PC-3 (cell line): ENCODE measurements at regions not wholly inside any gene's neighbourhood (a gene's known extent, or its start where the extent isn't known, plus 50 kb on each side); places are given as distances from the start of the nearest gene placed in this dataset.

Source experiments
- ATAC-seq: fragments of 200-7000 bp; cut with Tn5 transposase; 2 replicates; pipeline ENCODE4 v1.9.1; 2020; ENCODE audit warnings: mild to moderate bottlenecking, moderate library complexity
- BruUV-seq: library from RNA; stranded (reverse); fragments of 400-500 nt; replicated peaks from 2 replicates; lab custom pipeline; 2021; lab: Mats Ljungman, UMichigan
- CTCF ChIA-PET: fragments of 300-600 bp; sonication (Branson Sonifier 250); formaldehyde crosslinking; loops from one replicate; lab custom pipeline; 2022; ENCODE audit warnings: antibody characterized with exemption; lab: Charles Lee
- POLR2A ChIA-PET: fragments of 300-600 bp; sonication (Branson Sonifier 250); formaldehyde crosslinking; loops from one replicate; lab custom pipeline; 2022; ENCODE audit warnings: antibody characterized with exemption; ENCODE audit not compliant: unreplicated experiment; lab: Charles Lee
- DNase-seq: peaks from one replicate; pipeline ENCODE4 v3.0.0-alpha.2; 2015
- H2AFZ ChIP-seq: fragments of 300-600 bp; sonication (generic); 2 replicates; pipeline ENCODE4 v1.6.0; 2016; ENCODE audit warnings: antibody characterized with exemption, low read length
- H3F3A ChIP-seq: fragments of 300-600 bp; sonication (generic); one replicate; pipeline ENCODE4 v1.6.0; 2017; ENCODE audit warnings: antibody characterized with exemption, low read length, control low read depth, mild to moderate bottlenecking; ENCODE audit not compliant: unreplicated experiment
- H3K27ac ChIP-seq: fragments of 300-600 bp; sonication (generic); 2 replicates; pipeline ENCODE4 v1.5.1; 2016; ENCODE audit warnings: mild to moderate bottlenecking, low read length
- H3K27me3 ChIP-seq: fragments of 300-600 bp; sonication (generic); 2 replicates; pipeline ENCODE4 v1.6.1; 2016; ENCODE audit warnings: low read length, mixed read lengths
- H3K36me3 ChIP-seq: fragments of 300-600 bp; sonication (generic); 2 replicates; pipeline ENCODE4 v1.6.1; 2016; ENCODE audit warnings: low read depth, mixed run types, low read length, mixed read lengths
- H3K4me1 ChIP-seq: fragments of 300-600 bp; sonication (generic); 2 replicates; pipeline ENCODE4 v1.5.1; 2016; ENCODE audit warnings: low read length; ENCODE audit not compliant: insufficient read depth
- H3K4me2 ChIP-seq: fragments of 300-600 bp; sonication (generic); 2 replicates; pipeline ENCODE4 v1.6.0; 2016; ENCODE audit warnings: low read length
- H3K4me3 ChIP-seq: fragments of 300-600 bp; sonication (generic); 2 replicates; pipeline ENCODE4 v1.5.1; 2016; ENCODE audit warnings: mild to moderate bottlenecking, low read length, mixed read lengths
- H3K79me2 ChIP-seq: fragments of 300-600 bp; sonication (generic); 2 replicates; pipeline ENCODE4 v1.6.1; 2017; ENCODE audit warnings: low read length, mixed read lengths
- H3K9ac ChIP-seq: fragments of 300-600 bp; sonication (generic); 2 replicates; pipeline ENCODE4 v1.6.0; 2016; ENCODE audit warnings: mild to moderate bottlenecking, low read length
- H3K9me2 ChIP-seq: fragments of 300-600 bp; sonication (generic); replicated peaks from 2 replicates; pipeline ENCODE4 v1.6.1; 2016; ENCODE audit warnings: mixed run types, low read length, mixed read lengths
- H3K9me3 ChIP-seq: fragments of 300-600 bp; sonication (generic); 2 replicates; pipeline ENCODE4 v1.6.1; 2016; ENCODE audit warnings: low read length, mixed read lengths
- H4K20me1 ChIP-seq: fragments of 300-600 bp; sonication (generic); 2 replicates; pipeline ENCODE4 v1.6.1; 2016; ENCODE audit warnings: low read length, mixed read lengths
- EZH2 ChIP-seq: fragments of 300-600 bp; sonication (generic); IDR thresholded peaks from one replicate; pipeline ENCODE4 v1.6.1; 2017; ENCODE audit warnings: antibody characterized with exemption, mild to moderate bottlenecking, low read length; ENCODE audit not compliant: unreplicated experiment
- EZH2phosphoT487 ChIP-seq: fragments of 300-600 bp; sonication (generic); IDR thresholded peaks from 2 replicates; pipeline ENCODE4 v1.6.1; 2018; ENCODE audit warnings: mild to moderate bottlenecking, antibody characterized with exemption, low read length, borderline replicate concordance
- intact Hi-C: fragments of 100-400 bp; cut with micrococcal nuclease; formaldehyde crosslinking; loops from 2 replicates; pipeline ENCODE4 v1.9.0; 2023
- TF ChIP-seq, protein P1 (sequence below): fragments of 300-600 bp; sonication (generic); conservative IDR thresholded peaks from 2 replicates; pipeline ENCODE4 v1.5.1; 2017; ENCODE audit warnings: antibody characterized with exemption, low read depth, mild to moderate bottlenecking, low read length

DNA sequence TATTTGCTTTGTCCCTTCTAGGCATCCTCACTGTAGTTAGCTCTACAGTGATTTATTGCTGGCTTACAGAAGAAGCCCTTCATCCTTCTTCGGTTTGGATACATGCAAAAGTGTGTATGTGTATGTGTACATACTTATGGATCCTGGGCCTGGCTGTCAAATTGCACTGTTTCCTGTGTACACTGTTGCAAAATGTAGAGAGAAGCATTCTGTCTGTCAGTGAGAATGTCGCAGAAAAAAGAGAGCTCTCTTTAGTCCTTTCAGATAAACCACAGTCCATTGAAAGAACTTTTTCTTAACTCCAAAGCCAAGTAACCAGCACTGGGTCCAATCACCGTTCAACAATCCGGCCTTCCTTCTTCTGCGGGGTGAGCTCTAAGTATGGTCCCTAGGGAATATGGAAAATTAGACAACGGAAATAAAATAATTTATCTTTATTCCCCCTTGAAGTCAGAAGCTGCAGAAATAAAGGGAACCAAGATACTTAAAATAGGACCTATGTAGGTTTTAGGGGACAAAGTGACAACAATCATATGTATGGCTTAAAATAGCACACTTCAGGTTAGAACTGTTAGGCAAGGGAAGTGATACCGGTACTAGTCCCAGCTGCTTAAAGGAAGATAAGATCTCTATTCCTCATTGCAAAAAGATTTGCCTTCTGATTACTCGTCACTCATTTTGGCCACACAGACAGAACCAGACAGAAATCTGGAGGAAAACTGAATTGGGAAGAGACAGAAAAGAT is 107.0 kb downstream of the CD83 start:
- intact Hi-C loops, result no loop called here
- CTCF ChIA-PET, result no interaction called here
- H3K4me3 ChIP-seq, result no peak overlapping the region

DNA sequence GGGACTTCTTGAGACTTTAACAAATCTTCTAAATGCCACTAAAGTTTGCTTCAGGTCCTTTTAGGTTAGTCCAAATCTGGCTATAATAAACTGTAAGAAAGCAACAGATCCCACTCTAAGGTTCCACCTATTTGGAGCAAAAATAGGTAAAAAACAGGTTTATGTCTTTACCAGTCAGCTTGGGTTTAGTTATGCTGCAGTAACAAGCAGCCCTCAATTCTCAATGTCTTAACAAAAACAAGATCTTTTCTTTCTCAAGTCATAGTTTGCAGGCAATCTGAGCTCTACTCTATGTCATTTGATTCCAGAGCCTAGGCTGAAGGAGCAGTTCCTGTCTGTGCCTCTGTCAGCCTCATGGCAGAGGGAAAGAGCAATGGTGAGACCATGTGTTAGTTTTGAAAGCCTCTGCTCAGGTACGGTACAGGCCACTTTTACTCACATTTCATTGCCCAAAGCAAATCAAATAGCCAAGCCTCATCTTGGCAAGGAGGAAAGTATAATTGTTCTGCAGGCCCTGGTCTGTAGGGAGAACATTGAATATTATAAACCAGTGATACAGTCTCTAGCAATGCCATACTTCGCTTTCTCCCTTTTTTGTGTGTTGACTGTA is 108.6 kb downstream of the CD83 start:
- H3K4me3 ChIP-seq, result no peak overlapping the region
- H3K4me2 ChIP-seq, result no peak overlapping the region
- H3K9me2 ChIP-seq, result no peaks in the 10 kb centered on the region
- no peak overlapping the region for H2AFZ ChIP-seq
- POLR2A ChIA-PET, result no interaction called here
- no peaks in the 10 kb centered on the region for H3K4me1 ChIP-seq
- DNase-seq (no peak), ATAC-seq (no peak)
- no peaks in the 10 kb centered on the region for H3K27me3 ChIP-seq
- no peaks in the 10 kb centered on the region for H3K36me3 ChIP-seq
- no peaks in the 10 kb centered on the region for H4K20me1 ChIP-seq
- no peak overlapping the region for H3K27ac ChIP-seq
- H3K9me3 ChIP-seq, result no peaks in the 10 kb centered on the region
- H3F3A ChIP-seq, result no peaks in the 10 kb centered on the region
- H3K9ac ChIP-seq, result no peak overlapping the region
- intact Hi-C loops, result no loop called here
- H3K79me2 ChIP-seq, result no peaks in the 10 kb centered on the region
- TF ChIP-seq EZH2phosphoT487 (no peak), EZH2 (no peak)
- TF ChIP-seq, protein P1, sequence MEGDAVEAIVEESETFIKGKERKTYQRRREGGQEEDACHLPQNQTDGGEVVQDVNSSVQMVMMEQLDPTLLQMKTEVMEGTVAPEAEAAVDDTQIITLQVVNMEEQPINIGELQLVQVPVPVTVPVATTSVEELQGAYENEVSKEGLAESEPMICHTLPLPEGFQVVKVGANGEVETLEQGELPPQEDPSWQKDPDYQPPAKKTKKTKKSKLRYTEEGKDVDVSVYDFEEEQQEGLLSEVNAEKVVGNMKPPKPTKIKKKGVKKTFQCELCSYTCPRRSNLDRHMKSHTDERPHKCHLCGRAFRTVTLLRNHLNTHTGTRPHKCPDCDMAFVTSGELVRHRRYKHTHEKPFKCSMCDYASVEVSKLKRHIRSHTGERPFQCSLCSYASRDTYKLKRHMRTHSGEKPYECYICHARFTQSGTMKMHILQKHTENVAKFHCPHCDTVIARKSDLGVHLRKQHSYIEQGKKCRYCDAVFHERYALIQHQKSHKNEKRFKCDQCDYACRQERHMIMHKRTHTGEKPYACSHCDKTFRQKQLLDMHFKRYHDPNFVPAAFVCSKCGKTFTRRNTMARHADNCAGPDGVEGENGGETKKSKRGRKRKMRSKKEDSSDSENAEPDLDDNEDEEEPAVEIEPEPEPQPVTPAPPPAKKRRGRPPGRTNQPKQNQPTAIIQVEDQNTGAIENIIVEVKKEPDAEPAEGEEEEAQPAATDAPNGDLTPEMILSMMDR, result no peak
- CTCF ChIA-PET, result no interaction called here
- no TSS peak for BruUV-seq

More for the DNA sequence above, 107.0 kb downstream of the CD83 start:
- no peaks in the 10 kb centered on the region for H3K36me3 ChIP-seq
- H4K20me1 ChIP-seq, result no peaks in the 10 kb centered on the region
- no peak overlapping the region for H3K4me2 ChIP-seq
- H2AFZ ChIP-seq, result no peak overlapping the region
- no peaks in the 10 kb centered on the region for H3F3A ChIP-seq
- TF ChIP-seq, protein P1, result no peak
- TF ChIP-seq EZH2 (no peak), EZH2phosphoT487 (no peak)
- BruUV-seq, result no TSS peak
- DNase-seq (no peak), ATAC-seq (no peak)
- H3K9me3 ChIP-seq, result no peaks in the 10 kb centered on the region
- no peaks in the 10 kb centered on the region for H3K79me2 ChIP-seq
- no peaks in the 10 kb centered on the region for H3K27me3 ChIP-seq
- POLR2A ChIA-PET, result no interaction called here
- no peak overlapping the region for H3K9ac ChIP-seq
- no peak overlapping the region for H3K27ac ChIP-seq
- H3K9me2 ChIP-seq, result no peaks in the 10 kb centered on the region
- no peaks in the 10 kb centered on the region for H3K4me1 ChIP-seq

DNA sequence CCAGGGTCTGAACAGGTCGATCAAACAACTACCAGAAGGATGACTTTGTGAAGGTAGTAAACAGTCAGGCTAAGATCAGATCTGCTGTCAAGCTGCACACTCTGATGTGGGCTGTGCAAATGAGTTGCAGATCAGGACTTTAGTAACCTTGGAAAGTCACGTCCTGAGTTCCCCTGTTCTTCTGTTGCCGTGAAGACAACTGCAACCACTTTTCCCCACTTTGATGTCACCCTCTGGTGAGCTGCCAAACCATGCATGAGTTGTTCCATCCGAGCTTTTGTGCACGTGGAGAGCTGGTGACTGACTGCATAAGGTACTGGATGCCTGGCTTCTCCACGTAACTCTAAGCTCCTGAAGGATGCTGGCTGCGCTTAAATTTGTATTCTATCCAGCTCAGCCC is 111.0 kb downstream of the CD83 start:
- H4K20me1 ChIP-seq, result no peaks in the 10 kb centered on the region
- no peak overlapping the region for H2AFZ ChIP-seq
- no peak overlapping the region for H3K27ac ChIP-seq
- no peaks in the 10 kb centered on the region for H3F3A ChIP-seq
- no peak overlapping the region for H3K4me3 ChIP-seq
- intact Hi-C loops, result no loop called here
- TF ChIP-seq, protein P1, result no peak
- TF ChIP-seq EZH2, result no peak
- no peak for TF ChIP-seq EZH2phosphoT487
- no peak overlapping the region for H3K4me2 ChIP-seq
- H3K9me2 ChIP-seq, result no peaks in the 10 kb centered on the region
- H3K36me3 ChIP-seq, result no peaks in the 10 kb centered on the region
- no peaks in the 10 kb centered on the region for H3K9me3 ChIP-seq
- H3K4me1 ChIP-seq, result no peaks in the 10 kb centered on the region
- H3K27me3 ChIP-seq, result no peaks in the 10 kb centered on the region
- no peak overlapping the region for H3K9ac ChIP-seq
- ATAC-seq, result no peak
- BruUV-seq, result no TSS peak
- no peaks in the 10 kb centered on the region for H3K79me2 ChIP-seq
- ChIA-PET CTCF (no interaction called here), POLR2A (no interaction called here)
- DNase-seq, result no peak
